ENCODE measurements at regions not wholly inside any gene's neighbourhood (a gene's known extent, or its start where the extent isn't known, plus 50 kb on each side); places are given as distances from the start of the nearest gene placed in this dataset.

DNA sequence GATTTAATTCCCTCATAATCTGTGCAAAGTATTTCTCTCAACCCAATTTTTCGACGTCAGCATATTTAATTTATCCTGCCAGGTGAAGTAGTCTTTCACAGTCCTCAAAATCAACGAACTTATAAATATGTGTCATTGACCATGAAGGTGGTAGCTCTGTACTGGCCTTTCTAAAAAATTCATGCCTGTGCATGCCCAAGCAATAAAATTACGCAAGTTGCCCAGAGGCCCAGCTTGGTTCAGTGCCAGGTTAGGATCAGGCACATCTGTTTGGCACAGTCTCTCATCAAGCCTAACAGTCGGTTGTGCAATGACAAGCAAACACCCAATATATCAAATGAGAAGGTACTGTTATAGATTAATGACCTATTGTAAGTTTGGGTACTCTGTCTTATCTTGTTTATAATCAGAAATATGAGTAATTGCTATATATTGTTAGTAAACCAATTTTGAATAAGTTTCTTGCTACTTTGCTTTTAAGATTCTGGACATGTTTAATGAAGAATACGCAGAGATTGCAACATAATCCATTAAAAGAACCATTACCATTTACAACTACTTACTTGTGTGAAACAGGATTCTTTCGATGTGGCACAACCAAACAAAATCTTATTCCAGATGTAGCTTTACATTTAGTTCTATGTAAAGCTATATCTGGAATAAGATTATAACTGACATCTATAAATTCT, 159.0 kb upstream of the IL12A start:
- Mint-ChIP-seq H3K27me3 (ENCODE audit: insufficient read depth) (no peaks in the 10 kb centered on the region), H3K36me3 (ENCODE audit: low read depth) (no peaks in the 10 kb centered on the region), H3K27ac (peak overlapping the region; percentile 28), H3K4me3 (no peak overlapping the region), H3K4me1 (no peaks in the 10 kb centered on the region), H3K9me3 (no peaks in the 10 kb centered on the region)
- no peak for DNase-seq
- H3K4me3 ChIP-seq (ENCODE audit: low read length): no peak overlapping the region
- no peaks in the 10 kb centered on the region for H3K36me3 ChIP-seq (ENCODE audit: control insufficient read depth, insufficient read depth, low read length)
- H3K4me1 ChIP-seq (ENCODE audit: control insufficient read depth, insufficient read depth, low read length): no peaks in the 10 kb centered on the region
- 94 to 97% methylated on average over 4 to 7 of the region's 7 CpGs for WGBS, 2 experiments (ENCODE audit: insufficient coverage in 1 of 2, insufficient read length in 1 of 2)
- H3K27me3 ChIP-seq (ENCODE audit: control insufficient read depth, insufficient read depth, low read length, poor library complexity, severe bottlenecking): no peaks in the 10 kb centered on the region
- no peak overlapping the region for H3K9ac ChIP-seq (ENCODE audit: extremely low read depth, low read length, poor library complexity, severe bottlenecking)
- no peak overlapping the region for H3K27ac ChIP-seq (ENCODE audit: low read depth, low read length)
- no peaks in the 10 kb centered on the region for H3K9me3 ChIP-seq (ENCODE audit: control insufficient read depth, low read length)
- TF ChIP-seq, protein P1, sequence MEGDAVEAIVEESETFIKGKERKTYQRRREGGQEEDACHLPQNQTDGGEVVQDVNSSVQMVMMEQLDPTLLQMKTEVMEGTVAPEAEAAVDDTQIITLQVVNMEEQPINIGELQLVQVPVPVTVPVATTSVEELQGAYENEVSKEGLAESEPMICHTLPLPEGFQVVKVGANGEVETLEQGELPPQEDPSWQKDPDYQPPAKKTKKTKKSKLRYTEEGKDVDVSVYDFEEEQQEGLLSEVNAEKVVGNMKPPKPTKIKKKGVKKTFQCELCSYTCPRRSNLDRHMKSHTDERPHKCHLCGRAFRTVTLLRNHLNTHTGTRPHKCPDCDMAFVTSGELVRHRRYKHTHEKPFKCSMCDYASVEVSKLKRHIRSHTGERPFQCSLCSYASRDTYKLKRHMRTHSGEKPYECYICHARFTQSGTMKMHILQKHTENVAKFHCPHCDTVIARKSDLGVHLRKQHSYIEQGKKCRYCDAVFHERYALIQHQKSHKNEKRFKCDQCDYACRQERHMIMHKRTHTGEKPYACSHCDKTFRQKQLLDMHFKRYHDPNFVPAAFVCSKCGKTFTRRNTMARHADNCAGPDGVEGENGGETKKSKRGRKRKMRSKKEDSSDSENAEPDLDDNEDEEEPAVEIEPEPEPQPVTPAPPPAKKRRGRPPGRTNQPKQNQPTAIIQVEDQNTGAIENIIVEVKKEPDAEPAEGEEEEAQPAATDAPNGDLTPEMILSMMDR (conservative IDR thresholded peaks at IDR 0.05): no peak

DNA sequence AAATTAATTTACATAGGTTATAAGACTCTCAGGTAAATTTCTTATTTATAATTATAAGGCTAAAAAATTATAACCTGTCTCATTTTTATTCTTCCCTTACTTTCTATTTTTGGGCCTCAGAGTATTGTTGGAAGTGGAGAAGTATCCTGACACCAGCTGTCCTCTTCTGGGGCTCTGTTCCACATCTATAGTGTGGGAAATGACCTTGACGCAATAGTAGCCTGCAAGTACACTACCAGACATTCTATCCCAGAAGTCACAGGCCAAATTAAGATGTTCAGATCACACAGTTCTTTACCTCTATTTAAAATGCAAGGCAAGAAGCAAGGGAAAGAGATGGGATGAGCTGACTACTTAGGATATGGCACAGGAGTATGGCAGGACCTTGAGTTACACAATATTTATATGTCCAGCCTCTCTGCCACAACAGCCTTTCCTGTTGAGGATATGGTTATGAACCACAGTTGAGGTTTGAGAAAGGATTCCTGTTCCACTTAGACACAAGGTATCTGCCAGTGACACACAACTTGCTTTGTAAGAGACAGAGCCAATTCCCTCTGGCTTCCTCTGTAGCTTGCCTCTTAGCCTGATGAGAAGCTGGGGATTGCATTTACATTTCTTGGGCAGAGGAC, 158.0 kb upstream of the IL12A start:
- no peak overlapping the region for H3K27ac Mint-ChIP-seq
- no peaks in the 10 kb centered on the region for H3K27me3 Mint-ChIP-seq (ENCODE audit: insufficient read depth)
- no peaks in the 10 kb centered on the region for H3K4me1 ChIP-seq (ENCODE audit: control insufficient read depth, insufficient read depth, low read length)
- no peaks in the 10 kb centered on the region for H3K9me3 ChIP-seq (ENCODE audit: control insufficient read depth, low read length)
- no peak for DNase-seq
- H3K4me3 Mint-ChIP-seq: no peak overlapping the region
- H3K36me3 ChIP-seq (ENCODE audit: control insufficient read depth, insufficient read depth, low read length): no peaks in the 10 kb centered on the region
- H3K4me1 Mint-ChIP-seq: no peaks in the 10 kb centered on the region
- no peak overlapping the region for H3K4me3 ChIP-seq (ENCODE audit: low read length)
- no peaks in the 10 kb centered on the region for H3K27me3 ChIP-seq (ENCODE audit: control insufficient read depth, insufficient read depth, low read length, poor library complexity, severe bottlenecking)
- no peak overlapping the region for H3K27ac ChIP-seq (ENCODE audit: low read depth, low read length)
- H3K9me3 Mint-ChIP-seq: no peaks in the 10 kb centered on the region
- no peaks in the 10 kb centered on the region for H3K36me3 Mint-ChIP-seq (ENCODE audit: low read depth)
- no peak overlapping the region for H3K9ac ChIP-seq (ENCODE audit: extremely low read depth, low read length, poor library complexity, severe bottlenecking)
- TF ChIP-seq, protein P1 (conservative IDR thresholded peaks at IDR 0.05): no peak
- 88% methylated on average over 1 of the region's 1 CpG; no CpG with 5 or more reads in 1 of the 2 experiments for WGBS, 2 experiments (ENCODE audit: insufficient coverage in 1 of 2, insufficient read length in 1 of 2)

DNA sequence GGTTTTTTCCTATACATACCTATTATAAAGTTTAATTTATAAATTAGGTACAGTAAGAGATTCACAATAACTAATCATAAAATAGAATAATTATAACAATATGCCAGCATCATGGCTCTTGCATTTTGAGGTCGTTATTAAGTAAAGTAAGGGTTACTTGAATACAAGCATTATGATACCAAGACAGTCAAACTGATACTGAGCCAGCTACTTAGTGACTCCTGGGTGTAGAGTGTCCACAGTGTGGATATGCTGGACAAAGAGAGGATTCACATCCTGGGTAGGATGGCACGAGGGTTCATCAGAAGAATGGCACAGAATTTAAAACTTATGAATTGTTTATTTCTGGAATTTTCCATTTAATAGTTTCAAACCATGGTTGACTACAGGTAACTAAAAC, 157.2 kb upstream of the IL12A start:
- H3K9ac ChIP-seq (ENCODE audit: extremely low read depth, low read length, poor library complexity, severe bottlenecking): no peak overlapping the region
- H3K36me3 ChIP-seq (ENCODE audit: control insufficient read depth, insufficient read depth, low read length): no peaks in the 10 kb centered on the region
- H3K4me1 ChIP-seq (ENCODE audit: control insufficient read depth, insufficient read depth, low read length): no peaks in the 10 kb centered on the region
- Mint-ChIP-seq H3K27me3 (ENCODE audit: insufficient read depth) (no peaks in the 10 kb centered on the region), H3K36me3 (ENCODE audit: low read depth) (no peaks in the 10 kb centered on the region), H3K4me3 (no peak overlapping the region), H3K27ac (no peak overlapping the region), H3K4me1 (no peaks in the 10 kb centered on the region), H3K9me3 (no peaks in the 10 kb centered on the region)
- no peak overlapping the region for H3K27ac ChIP-seq (ENCODE audit: low read depth, low read length)
- no peak overlapping the region for H3K4me3 ChIP-seq (ENCODE audit: low read length)
- WGBS, 2 experiments (ENCODE audit: insufficient coverage in 1 of 2, insufficient read length in 1 of 2): 90 to 100% methylated on average over 1 to 2 of the region's 2 CpGs
- H3K27me3 ChIP-seq (ENCODE audit: control insufficient read depth, insufficient read depth, low read length, poor library complexity, severe bottlenecking): no peaks in the 10 kb centered on the region
- TF ChIP-seq, protein P1 (conservative IDR thresholded peaks at IDR 0.05): no peak
- DNase-seq: no peak
- H3K9me3 ChIP-seq (ENCODE audit: control insufficient read depth, low read length): no peaks in the 10 kb centered on the region

Measured in endodermal cell (in vitro differentiated cells).